Psoas muscle (tissue), 7 donors: ENCODE measurements at regions not wholly inside any gene's neighbourhood (a gene's known extent, or its start where the extent isn't known, plus 50 kb on each side); places are given as distances from the start of the nearest gene placed in this dataset.

Experiments
- ATAC-seq, 4 donors: fragments of 200-7000 bp; cut with Tn5 transposase; one replicate each; pipeline ENCODE4 v1.9.1; 2020; ENCODE audit warnings: moderate library complexity in 3 of 4, mild to moderate bottlenecking in 2 of 4
- DNase-seq, 2 donors: peaks; one replicate each; pipeline ENCODE4 v3.0.0-alpha.2; 2020
- H3K27ac ChIP-seq: fragments of 200-600 bp; one replicate; pipeline ENCODE4 v1.8.0; 2022
- H3K27me3 ChIP-seq, 3 donors: fragments of 200-600 bp in 1 of 3; one replicate each; pipeline versions ENCODE4 v1.6.1 to v1.8.0; 2013 to 2022; ENCODE audit warnings: low read length in 2 of 3, mild to moderate bottlenecking in 2 of 3, moderate library complexity in 1 of 3; ENCODE audit not compliant: insufficient read depth in 3 of 3
- H3K36me3 ChIP-seq, 2 donors: fragments of 200-600 bp in 1 of 2; one replicate each; pipeline versions ENCODE4 v1.6.1 to v1.8.0; 2013 to 2022; ENCODE audit warnings: low read depth in 1 of 2, mild to moderate bottlenecking in 1 of 2, moderate library complexity in 1 of 2; ENCODE audit not compliant: insufficient read depth in 1 of 2
- H3K4me1 ChIP-seq: fragments of 200-600 bp; one replicate; pipeline ENCODE4 v1.8.0; 2022
- H3K4me3 ChIP-seq: fragments of 200-600 bp; one replicate; pipeline ENCODE4 v1.8.0; 2022; ENCODE audit warnings: mild to moderate bottlenecking
- H3K9me3 ChIP-seq: fragments of 200-600 bp; one replicate; pipeline ENCODE4 v1.8.0; 2022
- WGBS, 3 donors: extraction: QIAGEN DNeasy Blood & Tissue Kit; methylation state at CpG; one replicate each; pipeline versions ENCODE4 v1.1.6 to v1.1.7; 2013; 5-methylcytosine and 5-hydroxymethylcytosine counted together
- intact Hi-C, 2 donors: fragments of 100-400 bp; cut with DNase I; formaldehyde crosslinking; loops; one replicate each; pipeline versions ENCODE4 v1.11.0 to v1.14.2; 2022
- TF ChIP-seq, protein P1 (sequence below): fragments of 200-600 bp; IDR thresholded peaks from one replicate; pipeline ENCODE4 v1.8.0; 2022; ENCODE audit warnings: antibody characterized with exemption
- donor health status: healthy with polysubstance abuse.
- donor health status: DM: no; HTN: no; CAD: no; lungs with moderate emphysema.
- donor health status: Bipolar disorder and iron deficiency.
- donor health status: healthy.
- donor health status: DM: yes; HTN: yes; CAD: no.
- donor health status: DM: no; HTN: no; CAD: no.
- donor health status: DM: yes; HTN: yes; CAD: no.

DNA sequence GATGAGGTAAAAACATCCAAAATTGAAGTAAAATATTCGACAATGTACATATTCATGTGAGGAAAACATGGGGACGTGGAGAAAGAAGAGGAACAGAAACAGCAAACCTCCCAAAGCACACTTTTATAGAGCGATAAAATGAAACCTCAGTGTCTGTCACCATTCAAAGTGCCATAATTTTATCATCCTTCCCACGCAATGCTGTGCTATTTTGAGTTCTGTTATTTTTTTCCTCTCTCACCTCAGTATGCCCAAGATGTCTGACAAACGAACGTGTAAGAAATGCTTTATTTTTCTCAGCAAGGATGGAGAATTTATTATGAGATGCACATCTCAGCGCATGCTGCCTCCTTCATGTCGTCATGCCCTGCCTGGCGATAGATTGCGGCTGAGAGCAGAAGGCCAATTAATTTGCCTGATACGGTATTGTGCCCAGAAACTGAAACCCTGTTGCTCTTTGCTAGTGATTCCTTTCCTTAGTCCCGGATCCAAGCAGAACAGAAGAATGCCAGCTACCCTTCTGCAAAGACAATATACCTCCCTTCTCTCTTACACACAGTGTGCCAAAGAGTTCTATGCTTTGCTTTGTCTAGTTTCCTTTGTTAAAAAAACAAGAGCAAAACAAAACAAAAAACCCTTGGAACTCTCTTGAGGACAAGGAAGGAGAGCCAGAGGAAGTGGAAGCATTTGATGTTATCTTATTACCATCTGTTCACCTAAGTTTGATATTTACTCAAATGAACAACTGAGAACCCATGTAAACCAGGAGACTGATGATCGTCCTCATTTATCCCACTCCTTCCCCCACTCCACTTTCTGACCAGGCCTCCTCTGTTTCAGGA is 192.4 kb downstream of the SEMA6A start:
- H3K4me1 ChIP-seq = peaks cover 21% of the 10 kb centered on the region
- intact Hi-C loops = no loop called here
- no peak for DNase-seq
- no peaks in the 10 kb centered on the region for H3K9me3 ChIP-seq
- H3K4me3 ChIP-seq = no peak overlapping the region
- H3K36me3 ChIP-seq = no peaks in the 10 kb centered on the region
- no peak for ATAC-seq
- TF ChIP-seq, protein P1, sequence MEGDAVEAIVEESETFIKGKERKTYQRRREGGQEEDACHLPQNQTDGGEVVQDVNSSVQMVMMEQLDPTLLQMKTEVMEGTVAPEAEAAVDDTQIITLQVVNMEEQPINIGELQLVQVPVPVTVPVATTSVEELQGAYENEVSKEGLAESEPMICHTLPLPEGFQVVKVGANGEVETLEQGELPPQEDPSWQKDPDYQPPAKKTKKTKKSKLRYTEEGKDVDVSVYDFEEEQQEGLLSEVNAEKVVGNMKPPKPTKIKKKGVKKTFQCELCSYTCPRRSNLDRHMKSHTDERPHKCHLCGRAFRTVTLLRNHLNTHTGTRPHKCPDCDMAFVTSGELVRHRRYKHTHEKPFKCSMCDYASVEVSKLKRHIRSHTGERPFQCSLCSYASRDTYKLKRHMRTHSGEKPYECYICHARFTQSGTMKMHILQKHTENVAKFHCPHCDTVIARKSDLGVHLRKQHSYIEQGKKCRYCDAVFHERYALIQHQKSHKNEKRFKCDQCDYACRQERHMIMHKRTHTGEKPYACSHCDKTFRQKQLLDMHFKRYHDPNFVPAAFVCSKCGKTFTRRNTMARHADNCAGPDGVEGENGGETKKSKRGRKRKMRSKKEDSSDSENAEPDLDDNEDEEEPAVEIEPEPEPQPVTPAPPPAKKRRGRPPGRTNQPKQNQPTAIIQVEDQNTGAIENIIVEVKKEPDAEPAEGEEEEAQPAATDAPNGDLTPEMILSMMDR = no peak
- H3K27ac ChIP-seq = no peak overlapping the region
- no peaks in the 10 kb centered on the region for H3K27me3 ChIP-seq
- 58 to 74% (median 67%) methylated on average over 13 of the region's 13 CpGs for WGBS, 3 donors

DNA sequence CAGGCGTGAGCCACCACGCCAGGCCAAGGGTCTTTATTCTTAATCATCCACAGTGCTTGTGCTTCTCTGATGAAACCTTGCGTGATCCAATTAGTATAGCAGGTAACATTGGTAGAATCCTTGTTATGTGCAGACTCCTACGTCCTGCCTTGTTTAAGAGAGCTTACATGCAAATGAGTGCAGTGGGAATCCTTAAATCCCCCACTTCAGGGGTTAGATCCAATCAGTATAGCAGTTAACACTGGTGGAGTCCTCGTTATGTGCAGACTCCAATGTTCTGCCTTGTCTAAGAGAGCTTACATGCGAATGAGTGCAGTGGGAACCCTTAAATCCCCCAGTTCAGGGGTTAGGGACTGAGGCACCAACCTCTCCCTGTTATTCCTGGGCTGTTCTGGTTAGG is 193.4 kb downstream of the SEMA6A start:
- peaks cover 30% of the 10 kb centered on the region for H3K4me1 ChIP-seq
- TF ChIP-seq, protein P1 = no peak
- H3K36me3 ChIP-seq = no peaks in the 10 kb centered on the region
- ATAC-seq = no peak
- intact Hi-C loops = no loop called here
- no peaks in the 10 kb centered on the region for H3K27me3 ChIP-seq
- no peak for DNase-seq
- WGBS, 3 donors = 96 to 99% (median 98%) methylated on average over 6 of the region's 6 CpGs
- no peak overlapping the region for H3K4me3 ChIP-seq
- no peak overlapping the region for H3K27ac ChIP-seq
- H3K9me3 ChIP-seq = no peaks in the 10 kb centered on the region

DNA sequence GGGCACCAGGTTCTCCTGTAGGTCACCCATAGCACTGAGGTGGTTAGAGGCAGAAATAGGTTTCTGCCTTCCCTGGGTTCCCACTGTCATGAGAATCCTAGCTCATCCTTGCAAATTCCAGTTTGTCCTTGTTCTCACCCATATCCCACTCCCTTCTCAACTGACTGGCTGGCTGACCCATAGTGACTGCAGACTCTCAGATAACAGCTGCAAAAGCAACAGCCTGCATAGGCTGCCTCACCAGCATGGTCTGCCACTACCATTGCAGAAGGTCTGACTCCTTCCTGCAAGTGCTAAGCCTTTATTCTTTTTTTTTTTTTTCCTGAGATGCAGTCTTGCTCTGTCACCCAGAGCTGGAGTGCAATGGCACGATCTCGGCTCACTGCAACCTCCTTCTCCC is 194.0 kb downstream of the SEMA6A start:
- intact Hi-C loops = no loop called here
- no peak for DNase-seq

DNA sequence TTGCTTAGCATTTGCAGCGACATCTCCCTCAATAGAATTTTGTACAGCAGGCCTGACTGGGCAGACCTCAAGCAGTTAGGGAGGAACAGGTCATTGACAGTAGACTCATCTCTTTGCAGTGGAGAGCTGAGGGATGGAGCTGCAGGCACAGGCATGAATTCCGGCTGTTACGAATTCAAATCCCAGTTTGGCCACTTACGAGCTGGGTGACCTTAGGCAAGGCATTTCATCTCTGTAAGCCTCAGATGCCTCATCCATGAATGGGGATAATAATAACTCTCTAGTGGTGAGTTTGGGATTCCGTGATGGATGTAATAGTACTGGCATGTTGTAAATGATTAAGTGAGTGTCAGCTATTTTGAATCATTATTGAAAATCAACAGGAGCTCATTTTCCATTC is 195.3 kb downstream of the SEMA6A start:
- WGBS, 3 donors = 90 to 95% (median 94%) methylated on average over 5 of the region's 5 CpGs
- no peaks in the 10 kb centered on the region for H3K36me3 ChIP-seq
- H3K9me3 ChIP-seq = no peaks in the 10 kb centered on the region
- H3K4me1 ChIP-seq = peaks cover 43% of the 10 kb centered on the region
- intact Hi-C loops = no loop called here
- no peak for ATAC-seq
- TF ChIP-seq, protein P1 = no peak
- DNase-seq = no peak
- H3K4me3 ChIP-seq = no peak overlapping the region
- H3K27ac ChIP-seq = no peak overlapping the region
- H3K27me3 ChIP-seq = no peaks in the 10 kb centered on the region

More for the DNA sequence above, 194.0 kb downstream of the SEMA6A start:
- H3K27ac ChIP-seq = no peak overlapping the region
- 85 to 92% (median 87%) methylated on average over 2 of the region's 2 CpGs for WGBS, 3 donors
- no peaks in the 10 kb centered on the region for H3K9me3 ChIP-seq
- peaks cover 36% of the 10 kb centered on the region for H3K4me1 ChIP-seq
- H3K27me3 ChIP-seq = no peaks in the 10 kb centered on the region
- H3K4me3 ChIP-seq = no peak overlapping the region
- no peaks in the 10 kb centered on the region for H3K36me3 ChIP-seq
- no peak for ATAC-seq
- TF ChIP-seq, protein P1 = no peak

DNA sequence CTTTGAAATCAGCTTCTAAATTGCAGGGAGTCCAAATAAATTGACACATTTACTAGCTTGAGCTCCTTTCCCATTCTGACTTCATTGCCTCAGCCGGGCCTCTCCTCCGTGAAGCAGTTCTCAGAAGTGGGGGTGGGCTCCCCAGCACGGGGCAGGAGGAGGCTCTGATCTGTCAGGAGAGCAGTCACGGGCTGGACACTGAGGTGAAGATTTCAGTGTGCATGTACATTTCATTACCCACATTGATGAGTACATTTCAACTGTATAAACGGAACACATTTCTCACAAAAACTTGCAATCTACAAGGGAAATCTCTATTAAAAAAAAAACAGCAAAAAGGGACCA is 195.9 kb downstream of the SEMA6A start:
- intact Hi-C loops = no loop called here
- no peak for ATAC-seq
- 75 to 82% (median 77%) methylated on average over 5 of the region's 5 CpGs for WGBS, 3 donors
- H3K4me3 ChIP-seq = no peak overlapping the region
- TF ChIP-seq, protein P1 = no peak
- no peaks in the 10 kb centered on the region for H3K27me3 ChIP-seq
- H3K27ac ChIP-seq = peak overlapping the region; percentile 80
- DNase-seq = no peak
- no peaks in the 10 kb centered on the region for H3K36me3 ChIP-seq
- H3K9me3 ChIP-seq = no peaks in the 10 kb centered on the region
- H3K4me1 ChIP-seq = peaks cover 46% of the 10 kb centered on the region
